ENCODE measurements at regions not wholly inside any gene's neighbourhood (a gene's known extent, or its start where the extent isn't known, plus 50 kb on each side); places are given as distances from the start of the nearest gene placed in this dataset.
"Not testable (repeated sequence)": the region's sequence is repeated elsewhere in the genome, so short reads cannot be mapped to it uniquely, and the experiment has no call there.

GRCh38 chr14:106690333-106690891 lies 1164.0 kb downstream of the TMEM121 start:
- no peak overlapping the region for H3K9ac ChIP-seq (ENCODE audit: low read length)
- H2AFZ ChIP-seq (ENCODE audit: low read length) = no peak overlapping the region
- H3K4me1 ChIP-seq (ENCODE audit: insufficient read depth, low read length) = no peaks in the 10 kb centered on the region
- no peaks in the 10 kb centered on the region for H3K27me3 ChIP-seq (ENCODE audit: low read length)
- H3K4me3 ChIP-seq (ENCODE audit: low read length) = no peak overlapping the region
- no peaks in the 10 kb centered on the region for H4K20me1 ChIP-seq (ENCODE audit: low read length)
- TF ChIP-seq EZH2phosphoT487 (IDR thresholded peaks at IDR 0.05; ENCODE audit: borderline replicate concordance, low read length) (no peak), EZH2 (IDR thresholded peaks at IDR 0.05; ENCODE audit: low read length, unreplicated experiment) (no peak), CTCF (conservative IDR thresholded peaks at IDR 0.05; ENCODE audit: low read depth, low read length) (no peak)
- POLR2A ChIA-PET (ENCODE audit: unreplicated experiment) = no interaction called here
- H3F3A ChIP-seq (ENCODE audit: low read length, unreplicated experiment) = no peaks in the 10 kb centered on the region
- H3K9me2 ChIP-seq (replicated peaks; ENCODE audit: low read length) = no peaks in the 10 kb centered on the region
- no peak overlapping the region for H3K27ac ChIP-seq (ENCODE audit: low read length)
- 0 out of 2 replicates have a peak, but pooled peaks cover 5% of the 10 kb centered on the region for H3K9me3 ChIP-seq (ENCODE audit: low read length)
- CTCF ChIA-PET = no interaction called here
- no TSS peak for BruUV-seq (replicated peaks)
- no peaks in the 10 kb centered on the region for H3K79me2 ChIP-seq (ENCODE audit: low read length)
- intact Hi-C loops (cut with micrococcal nuclease) = no loop called here
- ATAC-seq = no peak
- no peak overlapping the region for H3K4me2 ChIP-seq (ENCODE audit: low read length)
- H3K36me3 ChIP-seq (ENCODE audit: low read depth, low read length) = no peaks in the 10 kb centered on the region
- no peak for DNase-seq

GRCh38 chr14:106691601-106692291 lies 1165.4 kb downstream of the TMEM121 start:
- Histone ChIP-seq H2AFZ (ENCODE audit: low read length) (no peak overlapping the region), H3K36me3 (ENCODE audit: low read depth, low read length) (no peaks in the 10 kb centered on the region), H4K20me1 (ENCODE audit: low read length) (no peaks in the 10 kb centered on the region), H3K27me3 (ENCODE audit: low read length) (no peaks in the 10 kb centered on the region), H3K9me3 (ENCODE audit: low read length) (0 out of 2 replicates have a peak, but pooled peaks cover 5% of the 10 kb centered on the region), H3K4me1 (ENCODE audit: insufficient read depth, low read length) (no peaks in the 10 kb centered on the region), H3K4me3 (ENCODE audit: low read length) (no peak overlapping the region), H3K27ac (ENCODE audit: low read length) (no peak overlapping the region), H3K9me2 (replicated peaks; ENCODE audit: low read length) (no peaks in the 10 kb centered on the region), H3K4me2 (ENCODE audit: low read length) (no peak overlapping the region), H3K79me2 (ENCODE audit: low read length) (no peaks in the 10 kb centered on the region), H3F3A (ENCODE audit: low read length, unreplicated experiment) (no peaks in the 10 kb centered on the region), H3K9ac (ENCODE audit: low read length) (no peak overlapping the region)
- intact Hi-C loops (cut with micrococcal nuclease) = no loop called here
- ChIA-PET POLR2A (ENCODE audit: unreplicated experiment) (no interaction called here), CTCF (no interaction called here)
- BruUV-seq (replicated peaks) = no TSS peak
- no peak for DNase-seq
- ATAC-seq = no peak
- TF ChIP-seq EZH2phosphoT487 (IDR thresholded peaks at IDR 0.05; ENCODE audit: borderline replicate concordance, low read length) = no peak
- TF ChIP-seq CTCF (conservative IDR thresholded peaks at IDR 0.05; ENCODE audit: low read depth, low read length) = peak; percentile 39; the same call in 1 of the 2 replicates

GRCh38 chr14:106694638-106695393 lies 1168.4 kb downstream of the TMEM121 start:
- CTCF ChIA-PET = no interaction called here
- no peak for TF ChIP-seq EZH2 (IDR thresholded peaks at IDR 0.05; ENCODE audit: low read length, unreplicated experiment)
- no peak for TF ChIP-seq EZH2phosphoT487 (IDR thresholded peaks at IDR 0.05; ENCODE audit: borderline replicate concordance, low read length)
- no peak for TF ChIP-seq CTCF (conservative IDR thresholded peaks at IDR 0.05; ENCODE audit: low read depth, low read length)

GRCh38 chr14:106698620-106699267 lies 1172.4 kb downstream of the TMEM121 start:
- ATAC-seq; H4K20me1 ChIP-seq (ENCODE audit: low read length); POLR2A ChIA-PET (ENCODE audit: unreplicated experiment); H3K79me2 ChIP-seq (ENCODE audit: low read length); H3K27ac ChIP-seq (ENCODE audit: low read length); BruUV-seq (replicated peaks); DNase-seq; H3K4me3 ChIP-seq (ENCODE audit: low read length); H3F3A ChIP-seq (ENCODE audit: low read length, unreplicated experiment); H3K27me3 ChIP-seq (ENCODE audit: low read length); H3K9ac ChIP-seq (ENCODE audit: low read length); H3K9me3 ChIP-seq (ENCODE audit: low read length); H3K9me2 ChIP-seq (replicated peaks; ENCODE audit: low read length); H3K36me3 ChIP-seq (ENCODE audit: low read depth, low read length); CTCF ChIA-PET; H3K4me2 ChIP-seq (ENCODE audit: low read length); H3K4me1 ChIP-seq (ENCODE audit: insufficient read depth, low read length); H2AFZ ChIP-seq (ENCODE audit: low read length); intact Hi-C loops (cut with micrococcal nuclease): not testable (repeated sequence)

More at GRCh38 chr14:106694638-106695393, 1168.4 kb downstream of the TMEM121 start:
- H3K79me2 ChIP-seq (ENCODE audit: low read length) = no peaks in the 10 kb centered on the region
- intact Hi-C loops (cut with micrococcal nuclease) = no loop called here
- no peak overlapping the region for H3K9ac ChIP-seq (ENCODE audit: low read length)
- POLR2A ChIA-PET (ENCODE audit: unreplicated experiment) = no interaction called here
- no peak overlapping the region for H3K27ac ChIP-seq (ENCODE audit: low read length)
- no peak overlapping the region for H3K4me3 ChIP-seq (ENCODE audit: low read length)
- no peak overlapping the region for H3K4me2 ChIP-seq (ENCODE audit: low read length)
- H3K4me1 ChIP-seq (ENCODE audit: insufficient read depth, low read length) = no peaks in the 10 kb centered on the region
- H3K36me3 ChIP-seq (ENCODE audit: low read depth, low read length) = no peaks in the 10 kb centered on the region
- H4K20me1 ChIP-seq (ENCODE audit: low read length) = no peaks in the 10 kb centered on the region
- no peaks in the 10 kb centered on the region for H3K9me3 ChIP-seq (ENCODE audit: low read length)
- no peak for ATAC-seq
- H3F3A ChIP-seq (ENCODE audit: low read length, unreplicated experiment) = no peaks in the 10 kb centered on the region
- BruUV-seq (replicated peaks) = no TSS peak
- H3K27me3 ChIP-seq (ENCODE audit: low read length) = no peaks in the 10 kb centered on the region
- no peaks in the 10 kb centered on the region for H3K9me2 ChIP-seq (replicated peaks; ENCODE audit: low read length)
- no peak for DNase-seq
- H2AFZ ChIP-seq (ENCODE audit: low read length) = no peak overlapping the region
